ENCODE measurements at regions not wholly inside any gene's neighbourhood (a gene's known extent, or its start where the extent isn't known, plus 50 kb on each side); places are given as distances from the start of the nearest gene placed in this dataset.

- CTCF ChIA-PET, result interaction anchor here (0.9 to 1.2 kb wide), 2 partner anchors 14 to 45 kb away, joined by 3 read pairs; no protein-coding TSS in a partner anchor
- H3K36me3 ChIP-seq (replicated peaks in 1 of 2; ENCODE audit: control insufficient read depth in 1 of 2, insufficient read depth in 2 of 2, low read length in 1 of 2), result no peaks in the 10 kb centered on the region
- H3K9me3 ChIP-seq, result no peaks in the 10 kb centered on the region
- 30% methylated on average over 3 of the region's 3 CpGs for WGBS (ENCODE audit: low lambda C conversion rate)
- no peak overlapping the region for H3K9ac ChIP-seq
- no peaks in the 10 kb centered on the region for H3K79me2 ChIP-seq (ENCODE audit: insufficient read depth)
- H3K27ac ChIP-seq (ENCODE audit: low read depth in 2 of 2, low read length in 1 of 2), result no peak overlapping the region
- no peaks in the 10 kb centered on the region for H3K4me1 ChIP-seq (ENCODE audit: control insufficient read depth in 1 of 2, insufficient read depth in 2 of 2, low read depth in 1 of 2, low read length in 1 of 2)
- no peaks in the 10 kb centered on the region for H3K9me2 ChIP-seq
- no peaks in the 10 kb centered on the region for H3F3A ChIP-seq (replicated peaks; ENCODE audit: insufficient read depth)
- H2AFZ ChIP-seq (ENCODE audit: low read depth), result no peak overlapping the region
- no peaks in the 10 kb centered on the region for H4K20me1 ChIP-seq (ENCODE audit: insufficient read depth)
- no peak for TF ChIP-seq RFX5 (IDR thresholded peaks at IDR 0.05; ENCODE audit: low read length)
- TF ChIP-seq TAF1 (IDR thresholded peaks at IDR 0.05; ENCODE audit: borderline replicate concordance, low read depth, low read length), result no peak
- TF ChIP-seq ELF1 (IDR thresholded peaks at IDR 0.05), result no peak
- no peak for TF ChIP-seq FOXM1 (IDR thresholded peaks at IDR 0.05; ENCODE audit: low read depth)
- TF ChIP-seq RXRA (IDR thresholded peaks at IDR 0.05; ENCODE audit: borderline replicate concordance, low read depth), result no peak
- TF ChIP-seq FOXJ3 (CRISPR knock-in tag; IDR thresholded peaks at IDR 0.05), result no peak
- TF ChIP-seq USF1 (IDR thresholded peaks at IDR 0.05; ENCODE audit: borderline replicate concordance, low read depth), result no peak
- TF ChIP-seq NRF1 (IDR thresholded peaks at IDR 0.05; ENCODE audit: low read depth, low read length), result no peak
- TF ChIP-seq TEAD4 (IDR thresholded peaks at IDR 0.05; ENCODE audit: borderline replicate concordance, insufficient read depth), result no peak
- no peak for TF ChIP-seq EP300 (IDR thresholded peaks at IDR 0.05; ENCODE audit: borderline replicate concordance in 1 of 2, low read depth in 1 of 2, low read length in 1 of 2)
- TF ChIP-seq USF2 (IDR thresholded peaks at IDR 0.05; ENCODE audit: borderline replicate concordance, low read depth, low read length), result no peak
- no peak for TF ChIP-seq SIN3A (IDR thresholded peaks at IDR 0.05; ENCODE audit: borderline replicate concordance, low read depth, low read length)
- no peak for TF ChIP-seq IRF3 (IDR thresholded peaks at IDR 0.05; ENCODE audit: low read depth, low read length)
- TF ChIP-seq JUND (IDR thresholded peaks at IDR 0.05), result no peak
- TF ChIP-seq CHD2 (IDR thresholded peaks at IDR 0.05; ENCODE audit: low read length, partially characterized antibody), result no peak
- no peak for TF ChIP-seq GABPA (IDR thresholded peaks at IDR 0.05; ENCODE audit: low read depth)
- POLR2A ChIA-PET, result no interaction called here
- no peak overlapping the region for H3K4me2 ChIP-seq
- H3K4me3 ChIP-seq (ENCODE audit: low read depth in 2 of 2, low read length in 1 of 2), result no peak overlapping the region
- DNase-seq, result no peak
- H3K27me3 ChIP-seq (ENCODE audit: insufficient read depth), result no peaks in the 10 kb centered on the region
Measured at GRCh38 chr3:68045976-68046375, 391.6 kb upstream of the SUCLG2 start.

GRCh38 chr3:68033867-68034266, 379.5 kb upstream of the SUCLG2 start:
- Histone ChIP-seq H3K9ac (no peak overlapping the region), H2AFZ (ENCODE audit: low read depth) (no peak overlapping the region), H3K36me3 (replicated peaks in 1 of 2; ENCODE audit: control insufficient read depth in 1 of 2, insufficient read depth in 2 of 2, low read length in 1 of 2) (no peaks in the 10 kb centered on the region), H3K4me3 (ENCODE audit: low read depth in 2 of 2, low read length in 1 of 2) (no peak overlapping the region), H3F3A (replicated peaks; ENCODE audit: insufficient read depth) (no peaks in the 10 kb centered on the region), H3K4me1 (ENCODE audit: control insufficient read depth in 1 of 2, insufficient read depth in 2 of 2, low read depth in 1 of 2, low read length in 1 of 2) (no peaks in the 10 kb centered on the region), H3K79me2 (ENCODE audit: insufficient read depth) (no peaks in the 10 kb centered on the region), H3K27me3 (ENCODE audit: insufficient read depth) (no peaks in the 10 kb centered on the region), H3K27ac (ENCODE audit: low read depth in 2 of 2, low read length in 1 of 2) (no peak overlapping the region), H4K20me1 (ENCODE audit: insufficient read depth) (no peaks in the 10 kb centered on the region), H3K9me3 (no peaks in the 10 kb centered on the region), H3K9me2 (no peaks in the 10 kb centered on the region), H3K4me2 (no peak overlapping the region)
- TF ChIP-seq MEF2A (IDR thresholded peaks at IDR 0.05; ENCODE audit: borderline replicate concordance, low read depth), result no peak
- WGBS (ENCODE audit: low lambda C conversion rate), result 24% methylated on average over 2 of the region's 2 CpGs
- CTCF ChIA-PET, result no interaction called here
- DNase-seq, result no peak
- POLR2A ChIA-PET, result no interaction called here
